IMR-90 (cell line): ENCODE measurements at regions not wholly inside any gene's neighbourhood (a gene's known extent, or its start where the extent isn't known, plus 50 kb on each side); places are given as distances from the start of the nearest gene placed in this dataset.

Experiments used
- ATAC-seq: fragments of 200-7000 bp; cut with Tn5 transposase; 2 replicates; pipeline ENCODE4 v1.9.1; 2020; ENCODE audit warnings: low read depth, mild to moderate bottlenecking, moderate library complexity
- BruUV-seq: library from RNA; stranded (reverse); fragments of 400-500 nt; replicated peaks from 2 replicates; lab custom pipeline; 2021; lab: Mats Ljungman, UMichigan
- CTCF ChIA-PET: fragments of 300-600 bp; formaldehyde crosslinking; extraction: SDS; loops from one replicate; lab custom pipeline; 2021; ENCODE audit warnings: antibody characterized with exemption; lab: Yijun Ruan, JAX
- POLR2A ChIA-PET: fragments of 300-600 bp; sonication (Branson Sonifier 250); formaldehyde crosslinking; loops from one replicate; lab custom pipeline; 2022; ENCODE audit warnings: antibody characterized with exemption; ENCODE audit not compliant: unreplicated experiment; lab: Charles Lee
- DNase-seq: peaks from one replicate; pipeline ENCODE4 v3.0.0; 2013
- H2AFZ ChIP-seq: replicated peaks from 2 replicates; pipeline ENCODE3; 2013; ENCODE audit warnings: low read length, mild to moderate bottlenecking; ENCODE audit not compliant: poor library complexity
- H2AK5ac ChIP-seq: 2 replicates; pipeline ENCODE4 v1.6.1; 2013; ENCODE audit warnings: low read depth, low read length, inconsistent platforms
- H2AK9ac ChIP-seq: replicated peaks from 2 replicates; pipeline ENCODE3; 2013; ENCODE audit warnings: mild to moderate bottlenecking, low read depth, low read length, moderate library complexity; ENCODE audit not compliant: poor library complexity
- H2BK120ac ChIP-seq: 2 replicates; pipeline ENCODE4 v1.6.1; 2013; ENCODE audit warnings: low read depth, low read length, inconsistent platforms
- H2BK15ac ChIP-seq: 3 replicates; pipeline ENCODE4 v1.6.1; 2013; ENCODE audit warnings: low read depth, low read length, inconsistent platforms
- H2BK20ac ChIP-seq: 2 replicates; pipeline ENCODE4 v1.6.1; 2013; ENCODE audit warnings: low read depth, mild to moderate bottlenecking, inconsistent platforms, low read length, moderate library complexity
- H2BK5ac ChIP-seq: 2 replicates; pipeline ENCODE4 v1.6.1; 2013; ENCODE audit warnings: mild to moderate bottlenecking, low read depth, low read length, inconsistent platforms; ENCODE audit not compliant: poor library complexity, severe bottlenecking
- H3K14ac ChIP-seq: replicated peaks from 2 replicates; pipeline ENCODE4 v1.6.1; 2013; ENCODE audit warnings: low read depth, low read length, inconsistent platforms
- H3K18ac ChIP-seq: 2 replicates; pipeline ENCODE4 v1.6.1; 2013; ENCODE audit warnings: low read depth, low read length, control low read depth
- H3K23ac ChIP-seq: 2 replicates; pipeline ENCODE4 v1.6.1; 2013; ENCODE audit warnings: low read depth, low read length, inconsistent platforms
- H3K27ac ChIP-seq: 2 replicates; pipeline ENCODE4 v1.5.1; 2013; ENCODE audit warnings: mild to moderate bottlenecking, control low read depth, low read length; ENCODE audit not compliant: insufficient read depth
- H3K27me3 ChIP-seq: 2 replicates; pipeline ENCODE4 v1.6.1; 2013; ENCODE audit warnings: low read length; ENCODE audit not compliant: control insufficient read depth, insufficient read depth
- H3K36me3 ChIP-seq: 2 replicates; pipeline ENCODE4 v1.6.1; 2013; ENCODE audit warnings: low read length, mixed read lengths; ENCODE audit not compliant: control insufficient read depth, insufficient read depth
- H3K4ac ChIP-seq: 2 replicates; pipeline ENCODE4 v1.6.1; 2013; ENCODE audit warnings: low read depth, low read length, inconsistent platforms
- H3K4me1 ChIP-seq: 2 replicates; pipeline ENCODE4 v1.6.1; 2013; ENCODE audit warnings: low read length, mixed read lengths; ENCODE audit not compliant: control insufficient read depth, insufficient read depth
- H3K4me2 ChIP-seq: 2 replicates; pipeline ENCODE4 v1.6.1; 2013; ENCODE audit warnings: low read depth, mild to moderate bottlenecking, control low read depth, low read length, moderate library complexity
- H3K4me3 ChIP-seq: 2 replicates; pipeline ENCODE4 v1.5.1; 2013; ENCODE audit warnings: low read depth, mild to moderate bottlenecking, control low read depth, low read length, moderate library complexity; ENCODE audit not compliant: insufficient read depth
- H3K56ac ChIP-seq: 2 replicates; pipeline ENCODE4 v1.6.1; 2013; ENCODE audit warnings: low read length, inconsistent platforms; ENCODE audit not compliant: insufficient read depth; ENCODE audit errors: extremely low read depth
- H3K79me1 ChIP-seq, 2 experiments: 2 replicates each; pipeline ENCODE4 v1.6.1; 2013; ENCODE audit warnings: low read length in 2 of 2, inconsistent platforms in 1 of 2, low read depth in 1 of 2
- H3K9ac ChIP-seq: 2 replicates; pipeline ENCODE4 v1.6.1; 2013; ENCODE audit warnings: low read depth, low read length, control low read depth
- H3K9me1 ChIP-seq: 2 replicates; pipeline ENCODE4 v1.6.1; 2013; ENCODE audit warnings: low read length, inconsistent platforms; ENCODE audit not compliant: insufficient read depth
- H3K9me3 ChIP-seq: 2 replicates; pipeline ENCODE4 v1.6.1; 2013; ENCODE audit warnings: low read length; ENCODE audit not compliant: control insufficient read depth, insufficient read depth
- H4K20me1 ChIP-seq: 2 replicates; pipeline ENCODE4 v1.6.1; 2013; ENCODE audit warnings: low read length, inconsistent platforms; ENCODE audit not compliant: insufficient read depth
- H4K5ac ChIP-seq: 2 replicates; pipeline ENCODE4 v1.6.1; 2013; ENCODE audit warnings: mild to moderate bottlenecking, low read depth, low read length, control low read depth
- H4K8ac ChIP-seq, 2 experiments: 2 replicates each; pipeline ENCODE4 v1.6.1; 2013; ENCODE audit warnings: low read depth in 2 of 2, low read length in 2 of 2, control low read depth in 1 of 2, inconsistent platforms in 1 of 2
- H4K91ac ChIP-seq: 2 replicates; pipeline ENCODE4 v1.6.1; 2013; ENCODE audit warnings: low read depth, low read length, inconsistent platforms; ENCODE audit not compliant: insufficient read depth
- BHLHE40 ChIP-seq: fragments of 150-350 bp; IDR thresholded peaks from 2 replicates; pipeline ENCODE4 v1.6.1; 2016; ENCODE audit warnings: mild to moderate bottlenecking, low read depth, low read length
- CEBPB ChIP-seq: IDR thresholded peaks from 2 replicates; pipeline ENCODE4 v1.6.1; 2012; ENCODE audit warnings: low read depth, low read length, improper control_type of control experiment
- FOS ChIP-seq: fragments of 150-350 bp; IDR thresholded peaks from 2 replicates; pipeline ENCODE4 v1.6.1; 2016; ENCODE audit warnings: low read depth, low read length
- MAFK ChIP-seq: IDR thresholded peaks from 2 replicates; pipeline ENCODE4 v1.6.1; 2012; ENCODE audit warnings: low read depth, low read length, improper control_type of control experiment
- MAZ ChIP-seq: IDR thresholded peaks from 2 replicates; pipeline ENCODE4 v1.6.1; 2012; ENCODE audit warnings: low read depth, mild to moderate bottlenecking, low read length, improper control_type of control experiment, moderate library complexity, borderline replicate concordance
- MXI1 ChIP-seq: IDR thresholded peaks from 2 replicates; pipeline ENCODE4 v1.6.1; 2012; ENCODE audit warnings: low read depth, mild to moderate bottlenecking, low read length, moderate library complexity, borderline replicate concordance
- NFE2L2 ChIP-seq: fragments of 150-350 bp; IDR thresholded peaks from 2 replicates; pipeline ENCODE4 v1.6.1; 2016; ENCODE audit warnings: low read depth, mild to moderate bottlenecking, low read length
- POLR2A ChIP-seq: IDR thresholded peaks from 2 replicates; pipeline ENCODE4 v1.6.1; 2012; ENCODE audit warnings: mild to moderate bottlenecking, low read depth, low read length
- RAD21 ChIP-seq: IDR thresholded peaks from 2 replicates; pipeline ENCODE4 v1.6.1; 2012; ENCODE audit warnings: low read length, improper control_type of control experiment
- RCOR1 ChIP-seq: IDR thresholded peaks from 2 replicates; pipeline ENCODE4 v1.6.1; 2012; ENCODE audit warnings: mild to moderate bottlenecking, low read length, improper control_type of control experiment; ENCODE audit not compliant: insufficient replicate concordance
- SMC3 ChIP-seq: fragments of 150-350 bp; IDR thresholded peaks from 2 replicates; pipeline ENCODE4 v1.6.1; 2016; ENCODE audit warnings: low read depth, mild to moderate bottlenecking, antibody characterized with exemption, low read length, moderate library complexity
- WGBS, 2 experiments: methylation state at CpG; one replicate each; pipeline versions ENCODE4 v1.1.5 to v1.1.7; 2013; ENCODE audit warnings: missing lambda C conversion rate in 2 of 2; ENCODE audit not compliant: insufficient read length in 1 of 2; ENCODE audit errors: extremely low coverage in 2 of 2; 5-methylcytosine and 5-hydroxymethylcytosine counted together
- dilution Hi-C: fragments of 300-500 bp; cut with HindIII; formaldehyde crosslinking; loops from one replicate; pipeline ENCODE4 v1.14.3; 2018; ENCODE audit warnings: low sequenced_read_pairs; ENCODE audit not compliant: unreplicated experiment
- in situ Hi-C: fragments of 300-500 bp; cut with MboI; formaldehyde crosslinking; loops from 3 replicates; pipeline ENCODE4 v1.14.3; 2019; ENCODE audit warnings: low sequenced_read_pairs, inconsistent platforms, mixed read lengths
- intact Hi-C: fragments of 100-400 bp; cut with micrococcal nuclease; formaldehyde crosslinking; loops from 2 replicates; pipeline ENCODE4 v1.10.0; 2022
- TF ChIP-seq, protein P1 (sequence below): conservative IDR thresholded peaks from 2 replicates; pipeline ENCODE4 v1.5.1; 2012; ENCODE audit warnings: mild to moderate bottlenecking, low read depth, low read length, improper control_type of control experiment
- TF ChIP-seq, protein P2 (sequence below): fragments of 150-350 bp; IDR thresholded peaks from 2 replicates; pipeline ENCODE4 v1.6.1; 2016; ENCODE audit warnings: low read depth, mild to moderate bottlenecking, low read length, moderate library complexity, borderline replicate concordance

DNA sequence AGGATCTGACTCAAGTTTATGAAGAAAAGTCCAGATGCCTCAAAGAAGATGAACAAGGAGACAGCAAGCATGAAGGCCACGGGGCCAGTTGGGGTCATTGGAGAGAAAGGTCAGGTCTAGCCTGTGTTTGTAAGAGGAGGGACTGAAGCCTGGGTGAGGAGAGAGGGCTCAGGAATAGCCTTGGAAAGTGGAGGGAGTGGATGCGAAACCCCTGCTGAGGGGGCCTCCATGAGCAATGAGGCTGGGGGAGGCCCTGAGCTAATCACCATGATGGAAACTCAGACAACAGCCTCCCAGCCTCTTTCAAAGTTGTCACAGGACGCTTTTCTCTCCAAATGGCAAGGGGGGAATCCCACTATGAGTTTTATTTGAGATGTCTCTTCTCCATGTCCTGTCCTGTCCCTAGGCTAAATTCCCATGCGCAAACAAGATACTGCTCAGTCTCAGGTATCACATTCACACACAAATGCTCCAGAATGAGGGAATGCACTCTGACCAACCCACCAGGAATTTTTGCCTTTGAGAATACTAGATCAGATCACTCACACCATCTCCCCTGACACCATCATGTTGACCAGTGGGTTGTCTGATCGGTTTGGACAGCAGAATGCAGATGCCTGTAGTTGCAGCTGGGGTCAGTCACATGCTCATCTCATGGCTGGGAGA lies 51.3 kb upstream of the TOP3B start:
- no peak overlapping the region for H2BK15ac ChIP-seq
- CTCF ChIA-PET, result no interaction called here
- TF ChIP-seq BHLHE40 (no peak), MAFK (no peak), RAD21 (no peak), POLR2A (no peak), RCOR1 (no peak), MXI1 (no peak), SMC3 (no peak), FOS (no peak), CEBPB (no peak), NFE2L2 (no peak), MAZ (no peak)
- TF ChIP-seq, protein P1, sequence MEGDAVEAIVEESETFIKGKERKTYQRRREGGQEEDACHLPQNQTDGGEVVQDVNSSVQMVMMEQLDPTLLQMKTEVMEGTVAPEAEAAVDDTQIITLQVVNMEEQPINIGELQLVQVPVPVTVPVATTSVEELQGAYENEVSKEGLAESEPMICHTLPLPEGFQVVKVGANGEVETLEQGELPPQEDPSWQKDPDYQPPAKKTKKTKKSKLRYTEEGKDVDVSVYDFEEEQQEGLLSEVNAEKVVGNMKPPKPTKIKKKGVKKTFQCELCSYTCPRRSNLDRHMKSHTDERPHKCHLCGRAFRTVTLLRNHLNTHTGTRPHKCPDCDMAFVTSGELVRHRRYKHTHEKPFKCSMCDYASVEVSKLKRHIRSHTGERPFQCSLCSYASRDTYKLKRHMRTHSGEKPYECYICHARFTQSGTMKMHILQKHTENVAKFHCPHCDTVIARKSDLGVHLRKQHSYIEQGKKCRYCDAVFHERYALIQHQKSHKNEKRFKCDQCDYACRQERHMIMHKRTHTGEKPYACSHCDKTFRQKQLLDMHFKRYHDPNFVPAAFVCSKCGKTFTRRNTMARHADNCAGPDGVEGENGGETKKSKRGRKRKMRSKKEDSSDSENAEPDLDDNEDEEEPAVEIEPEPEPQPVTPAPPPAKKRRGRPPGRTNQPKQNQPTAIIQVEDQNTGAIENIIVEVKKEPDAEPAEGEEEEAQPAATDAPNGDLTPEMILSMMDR, result no peak
- TF ChIP-seq, protein P2, sequence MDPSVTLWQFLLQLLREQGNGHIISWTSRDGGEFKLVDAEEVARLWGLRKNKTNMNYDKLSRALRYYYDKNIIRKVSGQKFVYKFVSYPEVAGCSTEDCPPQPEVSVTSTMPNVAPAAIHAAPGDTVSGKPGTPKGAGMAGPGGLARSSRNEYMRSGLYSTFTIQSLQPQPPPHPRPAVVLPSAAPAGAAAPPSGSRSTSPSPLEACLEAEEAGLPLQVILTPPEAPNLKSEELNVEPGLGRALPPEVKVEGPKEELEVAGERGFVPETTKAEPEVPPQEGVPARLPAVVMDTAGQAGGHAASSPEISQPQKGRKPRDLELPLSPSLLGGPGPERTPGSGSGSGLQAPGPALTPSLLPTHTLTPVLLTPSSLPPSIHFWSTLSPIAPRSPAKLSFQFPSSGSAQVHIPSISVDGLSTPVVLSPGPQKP, result no peak
- H3K4me2 ChIP-seq, result no peak overlapping the region
- POLR2A ChIA-PET, result no interaction called here
- no peaks in the 10 kb centered on the region; the same call in 1 of the 2 replicates for H4K20me1 ChIP-seq
- H3K23ac ChIP-seq, result no peak overlapping the region
- no peak overlapping the region; the same call in 1 of the 2 replicates for H4K91ac ChIP-seq
- dilution Hi-C loops (no loop called here), in situ Hi-C loops (no loop called here), intact Hi-C loops (loop anchor here (10.0 kb wide), 1 partner anchor 121 kb away; no protein-coding TSS in a partner anchor)
- no peak overlapping the region for H3K14ac ChIP-seq
- no peak overlapping the region for H3K27ac ChIP-seq
- DNase-seq (no peak), ATAC-seq (no peak)
- H2AK9ac ChIP-seq, result no peak overlapping the region
- no peak overlapping the region for H3K56ac ChIP-seq
- H4K8ac ChIP-seq, result no peak overlapping the region
- no peak overlapping the region for H3K9ac ChIP-seq
- H3K9me3 ChIP-seq, result no peaks in the 10 kb centered on the region
- H3K18ac ChIP-seq, result no peak overlapping the region
- H3K27me3 ChIP-seq, result no peaks in the 10 kb centered on the region; the same call in 1 of the 2 replicates
- no CpG with 5 or more reads among the region's 5 CpGs for WGBS, 2 experiments
- peaks cover 25% of the 10 kb centered on the region for H3K9me1 ChIP-seq
- no peak overlapping the region for H2BK120ac ChIP-seq
- no peak overlapping the region for H2AFZ ChIP-seq
- H3K4me3 ChIP-seq, result no peak overlapping the region
- peaks cover 11% of the 10 kb centered on the region for H3K4me1 ChIP-seq
- no peak overlapping the region for H2BK5ac ChIP-seq
- H3K36me3 ChIP-seq, result no peaks in the 10 kb centered on the region
- no peak overlapping the region for H3K4ac ChIP-seq
- BruUV-seq, result no TSS peak
- H4K5ac ChIP-seq, result no peak overlapping the region
- H3K79me1 ChIP-seq, result no peaks in the 10 kb centered on the region
- H2BK20ac ChIP-seq, result no peak overlapping the region
- no peak overlapping the region for H2AK5ac ChIP-seq
